Ovary (tissue), 3 donors: ENCODE measurements at regions not wholly inside any gene's neighbourhood (a gene's known extent, or its start where the extent isn't known, plus 50 kb on each side); places are given as distances from the start of the nearest gene placed in this dataset.
"Not testable (repeated sequence)": the region's sequence is repeated elsewhere in the genome, so short reads cannot be mapped to it uniquely, and the experiment has no call there.

Experiments
- POLR2A ChIP-seq: fragments of 450-650 bp; IDR thresholded peaks from one replicate; pipeline ENCODE4 v1.6.1; 2017; ENCODE audit warnings: antibody characterized with exemption, mild to moderate bottlenecking, moderate library complexity
- TF ChIP-seq, protein P1 (sequence below), 3 donors: fragments of 450-650 bp in 2 of 3; fragments of 200-600 bp in 1 of 3; IDR thresholded peaks; one replicate each; pipeline versions ENCODE4 v1.5.1 to v1.8.0; 2016 to 2022; ENCODE audit warnings: antibody characterized with exemption in 3 of 3, mild to moderate bottlenecking in 1 of 3
- donor health status: DM: no; HTN: no; CAD: no.

DNA sequence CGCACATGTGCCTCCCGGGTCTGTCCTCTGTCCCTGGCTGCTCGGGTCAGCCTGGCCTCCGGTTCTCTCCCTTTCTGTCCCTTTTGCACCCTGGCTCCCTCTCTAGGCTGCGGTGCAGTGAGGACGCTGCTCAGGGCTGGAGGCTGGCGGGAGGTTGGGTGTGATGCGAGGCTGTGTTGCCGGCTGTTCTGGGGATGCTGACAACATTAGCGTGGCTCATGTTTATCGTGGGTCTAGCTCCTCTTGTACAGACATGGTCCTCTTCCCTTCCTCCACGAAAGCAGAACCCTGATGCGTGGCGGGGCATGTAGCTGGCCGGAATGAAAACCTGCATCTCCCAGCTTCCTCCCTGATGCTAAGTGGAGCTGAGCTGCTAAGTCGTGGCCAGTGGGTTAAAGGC, 792.9 kb downstream of the SPATA31A7 start:
- TF ChIP-seq, protein P1, sequence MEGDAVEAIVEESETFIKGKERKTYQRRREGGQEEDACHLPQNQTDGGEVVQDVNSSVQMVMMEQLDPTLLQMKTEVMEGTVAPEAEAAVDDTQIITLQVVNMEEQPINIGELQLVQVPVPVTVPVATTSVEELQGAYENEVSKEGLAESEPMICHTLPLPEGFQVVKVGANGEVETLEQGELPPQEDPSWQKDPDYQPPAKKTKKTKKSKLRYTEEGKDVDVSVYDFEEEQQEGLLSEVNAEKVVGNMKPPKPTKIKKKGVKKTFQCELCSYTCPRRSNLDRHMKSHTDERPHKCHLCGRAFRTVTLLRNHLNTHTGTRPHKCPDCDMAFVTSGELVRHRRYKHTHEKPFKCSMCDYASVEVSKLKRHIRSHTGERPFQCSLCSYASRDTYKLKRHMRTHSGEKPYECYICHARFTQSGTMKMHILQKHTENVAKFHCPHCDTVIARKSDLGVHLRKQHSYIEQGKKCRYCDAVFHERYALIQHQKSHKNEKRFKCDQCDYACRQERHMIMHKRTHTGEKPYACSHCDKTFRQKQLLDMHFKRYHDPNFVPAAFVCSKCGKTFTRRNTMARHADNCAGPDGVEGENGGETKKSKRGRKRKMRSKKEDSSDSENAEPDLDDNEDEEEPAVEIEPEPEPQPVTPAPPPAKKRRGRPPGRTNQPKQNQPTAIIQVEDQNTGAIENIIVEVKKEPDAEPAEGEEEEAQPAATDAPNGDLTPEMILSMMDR (IDR thresholded peaks at IDR 0.05), result not testable (repeated sequence)
- not testable (repeated sequence) for TF ChIP-seq POLR2A
